ENCODE measurements at regions not wholly inside any gene's neighbourhood (a gene's known extent, or its start where the extent isn't known, plus 50 kb on each side); places are given as distances from the start of the nearest gene placed in this dataset.
A peak's percentile ranks its signal among the peaks of the same experiment; 100 is the strongest.
"Not testable (repeated sequence)": the region's sequence is repeated elsewhere in the genome, so short reads cannot be mapped to it uniquely, and the experiment has no call there.

DNA sequence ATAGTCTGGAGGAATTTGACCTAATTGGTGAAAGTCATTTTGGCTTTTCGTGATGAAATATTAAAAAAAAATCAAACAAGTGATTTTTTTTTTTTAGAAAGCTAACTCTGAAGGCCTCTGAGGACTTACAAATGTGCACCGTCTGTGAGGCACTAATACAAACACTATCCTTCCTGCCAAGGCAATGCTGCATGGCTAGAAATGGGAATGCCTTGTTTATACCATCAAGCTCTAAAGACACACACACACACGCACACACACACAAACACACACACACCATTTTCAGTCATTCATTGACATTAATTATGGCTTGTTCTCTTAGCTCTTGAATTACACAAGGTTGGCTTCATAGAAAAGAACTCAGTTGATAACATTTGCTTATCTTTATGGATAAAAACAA lies 1242.0 kb upstream of the ACVR2A start:
- no peak for DNase-seq (ENCODE audit: insufficient read length, low spot score)
- FAIRE-seq = no peak

DNA sequence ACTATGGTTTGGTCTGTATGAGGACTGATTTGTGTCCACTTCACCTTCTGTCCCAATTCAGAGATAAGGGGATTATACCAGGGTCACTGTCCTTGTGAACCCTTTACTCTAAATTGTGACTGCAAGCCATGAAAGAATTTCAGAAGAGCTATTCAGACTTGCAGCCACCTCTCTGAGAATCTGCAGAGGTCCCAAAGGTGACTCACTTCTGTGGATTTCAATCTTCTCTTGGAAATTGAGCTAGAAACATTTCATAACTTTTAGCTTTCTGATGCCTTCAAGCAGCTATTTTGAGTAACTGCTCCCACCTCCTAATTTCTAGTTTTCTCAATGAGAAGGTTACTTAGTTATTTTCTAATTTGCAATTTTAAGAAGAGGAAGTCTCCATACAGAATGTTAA lies 1242.4 kb upstream of the ACVR2A start:
- DNase-seq (ENCODE audit: insufficient read length, low spot score) (no peak), FAIRE-seq (no peak)

DNA sequence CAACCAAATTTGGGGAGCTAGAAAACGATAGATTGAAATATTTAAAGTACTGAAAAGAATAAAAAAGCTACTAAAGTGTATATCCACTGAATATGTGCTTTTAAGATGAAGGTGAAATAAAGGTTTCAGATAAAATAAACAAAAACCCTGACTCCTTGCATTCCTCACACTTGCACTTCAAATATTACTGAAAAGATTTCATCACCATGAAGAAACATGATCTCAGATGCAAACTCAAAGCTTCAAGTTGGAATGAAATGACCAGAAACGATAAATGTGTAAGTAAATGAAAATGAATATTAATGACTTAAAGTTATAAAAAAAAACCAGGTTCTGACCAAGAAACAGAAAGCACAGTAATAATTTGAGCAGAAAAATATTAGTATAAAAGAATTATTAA lies 1246.0 kb upstream of the ACVR2A start:
- DNase-seq (ENCODE audit: insufficient read length, low spot score) = no peak
- FAIRE-seq = no peak

DNA sequence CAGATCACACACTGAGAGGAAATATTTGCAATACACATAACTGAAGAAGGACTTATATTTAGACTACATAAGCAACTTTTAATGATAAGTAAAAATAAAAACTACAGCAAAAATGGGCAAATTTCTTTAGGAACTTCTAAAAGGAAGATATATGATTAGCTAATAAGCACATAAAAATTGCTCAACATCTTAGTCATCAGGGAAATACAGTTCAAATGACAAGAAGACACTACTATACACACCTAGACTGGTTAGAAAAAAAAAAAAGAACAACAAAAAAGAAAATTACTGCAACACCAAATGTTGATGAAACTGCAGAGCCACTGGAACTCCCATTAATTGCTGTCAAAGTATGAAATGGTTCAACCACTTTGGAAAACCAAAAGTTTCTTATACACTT lies 1247.5 kb upstream of the ACVR2A start:
- FAIRE-seq (no peak), DNase-seq (ENCODE audit: insufficient read length, low spot score) (no peak)

DNA sequence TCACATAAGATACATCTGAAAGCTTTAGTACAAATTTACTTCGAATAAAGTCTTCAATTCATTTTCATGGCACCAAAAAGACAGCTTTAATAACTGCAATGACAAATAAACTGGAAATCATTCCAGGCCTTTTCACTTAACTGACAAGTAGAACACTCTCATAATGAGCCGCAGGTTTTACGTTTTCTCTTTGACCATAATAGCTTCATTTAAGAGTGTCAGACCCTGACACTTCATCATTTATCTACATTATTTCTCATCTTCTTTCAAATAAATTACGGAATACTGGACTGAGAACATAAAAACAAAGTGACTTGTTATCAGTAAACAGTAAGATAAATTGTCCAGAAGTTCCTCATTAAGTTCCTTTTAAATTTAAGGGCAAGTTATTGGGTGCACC lies 1252.9 kb upstream of the ACVR2A start:
- no peak for DNase-seq (ENCODE audit: insufficient read length, low spot score)
- no peak for FAIRE-seq

DNA sequence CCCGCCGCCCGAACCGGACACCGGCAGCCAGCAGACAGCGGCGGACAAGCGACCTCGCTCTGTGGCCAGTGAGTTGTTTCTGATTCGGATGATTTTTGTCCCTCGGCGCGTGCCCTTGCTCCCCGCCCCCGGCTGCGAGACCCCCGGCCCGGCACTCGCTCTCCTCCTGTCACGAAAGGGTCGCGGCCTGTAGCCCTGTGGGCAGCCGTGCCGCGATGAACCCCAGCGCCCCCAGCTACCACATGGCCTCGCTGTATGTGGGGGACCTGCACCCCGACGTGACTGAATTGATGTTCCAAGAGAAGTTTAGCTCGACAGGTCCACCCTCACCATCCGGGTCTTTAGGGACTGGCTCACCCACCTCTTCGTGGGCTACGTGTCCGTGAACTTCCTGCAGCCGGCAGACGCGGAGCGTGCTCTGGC lies 1257.5 kb upstream of the ACVR2A start:
- FAIRE-seq (no peak), DNase-seq (ENCODE audit: insufficient read length, low spot score) (no peak)

DNA sequence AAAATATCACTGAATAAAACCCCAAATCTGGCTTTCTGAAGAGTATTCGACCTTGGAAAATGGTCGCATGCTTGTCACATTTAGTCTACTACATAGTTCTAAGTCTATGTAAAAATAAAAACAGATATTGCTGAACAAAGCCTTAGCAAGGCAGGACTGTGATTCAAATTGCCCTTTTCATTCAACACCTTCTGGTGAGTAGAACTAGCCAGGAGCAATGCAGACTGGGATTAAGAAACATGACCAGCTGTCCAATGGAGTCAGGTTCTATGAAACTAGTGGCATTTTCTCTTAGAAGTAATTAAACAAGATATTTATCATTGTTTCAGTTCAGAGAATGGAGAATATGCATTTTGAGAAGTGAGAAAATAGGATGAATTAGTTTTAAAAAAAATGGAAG lies 1260.5 kb upstream of the ACVR2A start:
- no peak for DNase-seq (ENCODE audit: insufficient read length, low spot score)
- no peak for FAIRE-seq

DNA sequence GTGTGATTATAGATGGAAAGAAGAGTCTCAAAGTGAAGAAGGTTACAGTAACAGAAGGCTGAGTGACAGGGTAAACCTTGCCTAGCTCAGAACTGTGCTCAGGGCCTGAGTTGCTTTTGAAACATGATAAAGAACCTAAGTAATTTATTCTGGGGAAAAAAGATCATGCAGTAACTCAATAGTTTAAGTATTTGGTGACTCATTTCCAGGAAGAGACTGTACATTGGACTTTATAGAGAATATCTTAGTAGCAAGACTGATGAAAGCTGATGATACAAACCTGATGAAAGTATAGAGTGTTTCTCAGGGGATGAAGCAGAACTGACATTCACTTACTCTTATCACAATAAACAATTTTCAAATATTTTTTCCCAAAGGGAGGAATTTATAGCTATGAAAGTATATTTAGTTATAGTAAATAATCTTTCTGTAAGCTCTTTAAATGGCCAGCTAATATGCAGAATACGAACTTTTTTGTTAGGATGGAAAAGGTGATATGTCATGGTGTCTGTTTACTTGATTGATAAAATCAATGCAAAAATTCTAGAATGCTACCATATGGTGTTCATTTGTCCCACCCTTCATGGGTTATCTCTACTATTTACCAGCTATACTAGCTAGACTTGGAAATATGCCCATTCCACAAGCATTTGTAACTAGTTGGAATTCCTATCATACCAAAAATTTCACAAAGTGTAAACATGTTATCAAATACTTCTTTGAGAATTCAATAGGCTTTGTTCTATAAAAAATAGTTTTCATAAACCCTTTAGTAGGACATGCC lies 1265.5 kb upstream of the ACVR2A start:
- DNase-seq (ENCODE audit: insufficient read length, low spot score) = peak; percentile 62

DNA sequence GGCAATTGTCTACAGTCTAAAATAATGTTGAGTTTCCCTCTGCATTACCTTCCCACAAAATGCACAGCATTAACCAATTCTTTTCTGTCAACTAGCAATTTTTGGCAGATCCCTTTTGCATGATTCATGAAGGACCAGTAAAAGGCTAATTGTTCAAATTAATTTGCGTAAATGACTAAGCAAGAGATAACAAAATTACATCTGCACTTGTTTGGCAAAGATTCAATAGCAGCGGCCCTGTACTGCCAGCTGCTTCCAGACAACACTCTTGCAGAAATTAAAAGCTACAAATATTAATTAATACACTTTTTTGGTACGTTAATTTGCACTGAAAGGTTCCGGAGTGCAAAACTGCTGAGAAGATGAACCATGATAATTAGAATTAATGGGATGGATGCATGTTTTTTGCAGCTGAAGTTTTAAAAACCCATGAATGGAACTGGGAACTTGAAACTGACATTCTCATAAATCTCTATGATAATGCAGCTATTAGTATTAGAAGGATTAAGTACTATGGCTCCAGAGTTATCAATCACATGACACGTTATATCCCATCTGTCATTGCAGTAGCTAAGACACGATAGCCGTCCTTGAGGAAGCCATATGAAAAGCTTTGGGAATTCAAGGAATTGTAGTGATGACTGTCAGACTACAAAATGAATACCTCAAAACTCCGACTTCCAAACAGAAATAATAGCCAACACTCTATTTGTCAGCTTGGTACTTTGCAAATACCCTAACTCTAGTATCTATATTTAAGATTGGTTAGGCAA lies 1268.3 kb upstream of the ACVR2A start:
- DNase-seq (ENCODE audit: insufficient read length, low spot score) (no peak), FAIRE-seq (no peak)

More for the DNA sequence above, 1265.5 kb upstream of the ACVR2A start:
- no peak for FAIRE-seq

DNA sequence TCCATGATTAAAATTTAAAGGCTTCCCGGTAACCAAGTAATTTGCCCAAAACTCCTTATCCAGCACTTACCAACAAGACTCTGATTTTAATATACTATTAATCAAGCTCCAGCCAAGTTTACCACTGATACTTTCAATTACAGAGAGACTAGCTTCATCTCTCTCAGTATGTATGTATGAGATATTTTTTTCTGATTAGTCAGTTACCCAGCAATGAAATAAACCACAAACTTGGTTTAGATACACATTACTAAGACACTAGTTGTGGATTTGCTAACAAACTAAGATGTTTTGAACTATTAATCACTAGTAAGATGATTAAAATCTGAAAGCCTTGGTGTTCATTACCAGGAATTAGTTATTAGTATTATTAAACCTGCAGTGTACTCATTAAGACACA lies 1272.2 kb upstream of the ACVR2A start:
- DNase-seq (ENCODE audit: insufficient read length, low spot score) = no peak

DNA sequence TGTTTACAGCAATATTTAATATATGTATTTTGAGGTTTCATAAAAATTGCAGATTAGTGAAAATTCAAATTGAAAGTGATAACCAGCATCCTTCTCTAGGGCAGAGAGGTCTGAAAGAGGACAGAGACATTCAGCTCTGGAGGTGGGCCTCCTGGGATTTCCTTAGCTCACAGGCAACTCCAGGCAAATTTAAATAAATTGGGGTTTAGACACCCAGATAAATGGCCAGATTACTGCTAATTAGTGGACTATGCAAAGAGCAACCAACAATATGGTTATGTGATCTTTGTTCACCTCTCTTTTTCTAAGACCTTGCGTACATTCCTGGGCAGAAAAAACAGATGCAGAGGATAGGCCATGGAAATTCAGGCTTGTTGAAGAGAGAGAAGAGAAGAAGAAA lies 1282.8 kb upstream of the ACVR2A start:
- DNase-seq (ENCODE audit: insufficient read length, low spot score) = no peak
- FAIRE-seq = no peak

More for the DNA sequence above, 1272.2 kb upstream of the ACVR2A start:
- FAIRE-seq = no peak

DNA sequence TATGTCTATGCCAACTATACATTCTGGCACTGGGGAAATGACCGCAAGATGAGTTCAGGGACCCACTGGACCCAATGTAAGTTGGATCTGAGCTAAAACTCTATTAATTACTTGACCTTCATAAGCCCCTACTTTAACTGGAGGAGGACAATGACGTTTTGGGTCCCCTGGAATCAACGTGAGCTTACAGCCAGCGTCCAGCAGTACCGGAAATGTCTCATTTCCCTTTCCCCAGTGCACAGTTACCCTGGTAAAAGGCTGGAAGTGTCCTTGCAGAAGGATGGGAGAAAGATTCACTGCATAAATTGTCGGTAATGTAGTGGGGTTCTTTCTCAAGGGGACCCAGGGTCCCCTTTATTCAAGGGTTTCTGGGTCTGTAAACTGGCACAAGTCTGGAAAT lies 1297.6 kb upstream of the ACVR2A start:
- no peak for FAIRE-seq
- no peak for DNase-seq (ENCODE audit: insufficient read length, low spot score)

DNA sequence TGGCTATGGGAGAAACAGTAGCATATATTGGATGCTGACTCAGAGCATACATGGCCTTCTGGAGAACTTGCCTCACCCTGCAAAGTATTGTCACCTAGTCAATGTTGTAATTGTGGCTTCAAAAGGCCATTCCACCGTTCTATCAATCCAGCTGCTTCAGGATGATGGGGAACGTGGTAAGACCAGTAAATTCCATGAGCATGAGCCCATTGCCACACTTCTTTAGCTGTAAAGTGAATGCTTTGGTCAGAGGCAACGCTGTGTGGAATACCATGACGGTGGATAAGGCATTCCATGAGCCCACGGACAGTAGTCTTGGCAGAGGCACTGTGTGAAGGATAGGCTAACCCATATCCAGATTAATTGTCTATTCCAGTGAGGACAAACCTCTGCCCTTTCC lies 1300.1 kb upstream of the ACVR2A start:
- DNase-seq (ENCODE audit: insufficient read length, low spot score) (no peak), FAIRE-seq (no peak)

DNA sequence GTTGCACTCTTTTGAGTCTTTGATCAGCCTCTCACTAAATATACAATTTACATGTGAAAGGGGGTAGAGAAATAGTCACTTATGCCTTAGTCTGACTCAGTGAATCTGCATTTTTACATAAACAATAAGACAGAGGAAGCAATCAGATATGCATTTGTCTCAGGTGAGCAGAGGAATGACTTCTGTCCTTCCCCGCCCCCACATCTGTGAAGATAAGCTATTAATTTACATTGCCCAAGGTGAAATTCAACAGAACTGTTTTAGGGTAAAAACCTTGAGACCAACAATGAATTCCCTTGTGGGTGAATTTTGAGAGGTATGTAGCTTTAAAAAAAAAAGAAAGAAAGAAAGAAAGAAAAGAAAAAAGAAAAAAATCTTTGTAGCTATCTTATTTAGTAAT lies 1302.9 kb upstream of the ACVR2A start:
- DNase-seq (ENCODE audit: insufficient read length, low spot score) (no peak), FAIRE-seq (no peak)

DNA sequence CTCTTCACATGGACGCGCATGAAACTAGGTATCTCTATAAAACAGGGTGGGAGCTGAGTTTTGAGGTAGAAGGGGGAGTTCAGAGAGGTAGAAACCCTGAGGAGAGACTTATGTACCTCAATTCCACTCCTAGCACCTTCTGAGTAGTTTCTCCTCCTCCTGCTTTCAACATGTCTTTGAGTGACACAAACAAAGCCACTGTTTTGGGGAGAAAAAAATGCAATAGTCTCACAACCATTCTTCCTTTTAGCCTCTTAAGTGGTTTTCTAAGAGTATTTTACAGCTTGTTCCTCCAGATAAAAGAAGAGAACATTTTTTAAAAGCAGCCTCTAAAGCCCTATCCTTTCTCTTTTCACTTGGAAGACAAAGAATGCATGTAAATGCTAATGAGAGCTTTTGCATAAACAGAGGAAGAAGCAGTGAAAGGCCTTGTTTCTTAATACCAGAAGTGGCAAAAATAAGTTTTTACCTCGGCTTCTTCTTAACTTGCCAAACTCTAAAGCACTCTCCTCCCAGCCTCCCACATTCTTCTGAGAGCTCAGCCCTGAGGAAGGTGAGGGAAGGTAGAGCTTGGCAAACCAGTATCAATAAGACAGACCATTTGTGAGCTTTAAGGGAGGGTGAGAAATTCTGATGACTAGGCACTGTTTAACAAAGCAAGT lies 1304.4 kb upstream of the ACVR2A start:
- DNase-seq (ENCODE audit: insufficient read length, low spot score) = no peak
- FAIRE-seq = no peak

DNA sequence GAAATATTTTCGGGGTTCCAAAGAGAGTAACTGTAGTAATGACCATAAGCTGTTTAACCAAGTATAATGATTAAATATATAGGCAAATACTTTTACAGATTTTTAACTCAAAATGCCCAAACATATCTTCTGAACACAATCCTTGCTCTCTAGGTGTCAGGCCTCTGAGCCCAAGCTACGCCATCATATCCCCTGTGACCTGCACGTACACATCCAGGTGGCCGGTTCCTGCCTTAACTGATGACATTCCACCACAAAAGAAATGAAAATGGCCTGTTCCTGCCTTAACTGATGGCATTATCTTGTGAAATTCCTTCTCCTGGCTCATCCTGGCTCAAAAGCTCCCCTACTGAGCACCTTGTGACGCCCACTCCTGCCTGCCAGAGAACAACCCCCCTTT lies 1305.1 kb upstream of the ACVR2A start:
- not testable (repeated sequence) for FAIRE-seq; DNase-seq (ENCODE audit: insufficient read length, low spot score)

DNA sequence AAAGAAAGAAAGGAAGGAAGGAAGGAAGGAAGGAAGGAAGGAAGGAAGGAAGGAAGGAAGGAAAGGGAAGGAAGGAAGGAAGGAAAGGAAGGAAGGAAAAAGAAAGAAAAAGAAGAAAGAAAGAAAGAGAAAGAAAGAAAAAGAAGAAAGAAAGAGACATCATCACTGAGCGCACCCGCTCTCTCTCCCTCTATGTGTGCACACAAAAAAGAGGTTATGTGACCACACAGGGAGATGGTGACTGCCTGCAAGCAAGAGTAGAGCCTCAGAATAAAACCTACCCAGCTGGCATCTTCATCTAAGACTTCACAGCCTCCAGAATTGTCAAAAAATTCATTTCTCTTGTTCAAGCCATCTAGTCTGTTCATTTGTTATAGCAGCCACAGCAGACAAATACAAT lies 1307.4 kb upstream of the ACVR2A start:
- FAIRE-seq = no peak
- DNase-seq (ENCODE audit: insufficient read length, low spot score) = no peak

DNA sequence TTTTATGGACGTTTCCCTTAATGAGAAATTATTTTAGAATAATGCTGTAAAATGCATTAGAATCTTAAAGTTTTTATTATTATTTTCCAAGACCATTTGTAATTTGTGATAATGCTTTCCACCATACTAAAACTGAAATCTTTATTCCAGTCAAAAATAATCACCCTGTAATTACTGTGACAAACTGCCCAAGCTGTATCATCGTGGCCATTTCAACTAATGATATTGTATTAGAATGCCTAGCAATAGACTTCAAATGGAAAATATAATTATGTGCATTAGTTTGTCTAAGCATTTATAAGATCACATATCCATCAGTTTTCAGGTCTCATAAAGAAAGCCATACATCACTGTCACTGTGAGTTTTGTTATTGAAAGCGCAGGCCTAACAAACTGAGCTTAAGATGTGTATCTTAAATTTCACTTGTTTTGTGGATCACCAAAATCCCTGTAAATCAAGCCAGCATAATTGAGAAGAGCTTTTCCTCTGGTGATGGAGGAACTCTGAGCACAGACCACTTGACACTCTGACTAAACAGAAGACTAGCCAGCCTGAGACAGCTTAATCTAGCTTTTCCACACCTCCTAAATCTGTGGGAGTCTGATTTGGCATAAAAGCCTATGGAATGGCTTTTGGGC lies 1312.2 kb upstream of the ACVR2A start:
- DNase-seq (ENCODE audit: insufficient read length, low spot score) (no peak), FAIRE-seq (no peak)

DNA sequence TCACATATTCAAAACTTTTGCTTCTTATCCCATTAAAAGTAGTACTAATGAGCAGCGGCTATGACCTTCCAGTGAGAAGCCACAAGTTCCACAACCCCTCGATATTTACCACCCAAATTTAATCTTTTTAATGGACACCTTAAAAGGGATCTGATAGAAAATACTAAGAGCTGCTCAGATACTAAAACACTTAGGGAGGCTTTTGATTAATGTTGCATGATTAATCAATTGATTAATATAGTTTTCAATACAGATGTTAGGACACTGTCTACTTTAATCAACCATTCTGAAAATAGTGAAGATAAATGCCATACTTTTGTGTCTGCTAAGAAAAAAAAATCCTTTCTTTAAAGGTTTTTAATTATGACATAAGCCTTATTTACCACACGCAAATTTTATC lies 1312.8 kb upstream of the ACVR2A start:
- no peak for FAIRE-seq
- DNase-seq (ENCODE audit: insufficient read length, low spot score) = no peak

DNA sequence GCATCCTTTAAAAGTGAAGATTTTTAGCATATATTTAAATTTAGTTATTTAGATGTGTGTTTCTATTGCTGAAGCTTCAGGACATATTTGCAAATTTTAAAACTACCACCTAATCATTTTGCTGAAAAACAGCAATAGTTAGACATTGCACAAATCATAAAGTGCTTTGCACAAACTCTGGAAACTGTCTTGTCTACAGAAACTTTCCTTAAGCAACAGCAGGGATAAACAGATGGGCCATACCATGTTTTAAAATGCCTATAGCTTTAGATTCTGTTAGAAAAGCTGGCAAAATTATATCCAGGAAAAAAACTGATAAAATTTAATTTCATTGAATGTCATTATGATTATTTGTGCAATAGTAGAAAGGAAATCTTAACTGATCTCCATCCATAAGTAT lies 1313.9 kb upstream of the ACVR2A start:
- DNase-seq (ENCODE audit: insufficient read length, low spot score) (no peak), FAIRE-seq (no peak)

DNA sequence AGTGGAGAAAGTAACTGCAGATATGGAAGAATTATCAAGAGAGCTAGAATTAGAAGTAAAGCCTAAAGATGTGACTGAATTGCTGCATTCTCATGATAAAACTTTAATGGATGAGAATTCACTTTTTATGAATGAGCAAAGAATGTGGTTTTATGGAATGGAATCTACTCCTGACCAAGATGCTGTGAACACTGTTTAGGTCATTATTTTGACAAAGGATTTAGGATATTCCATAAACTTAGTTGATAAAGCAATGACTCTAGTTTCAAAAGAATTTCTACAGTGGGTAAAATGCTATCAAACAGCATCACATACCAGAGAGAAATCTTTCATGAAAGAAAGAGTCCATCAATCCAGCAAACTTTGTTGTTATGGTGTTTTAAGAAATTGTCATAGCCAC lies 1317.7 kb upstream of the ACVR2A start:
- DNase-seq (ENCODE audit: insufficient read length, low spot score) (no peak), FAIRE-seq (no peak)

Measured in HTR-8/SVneo (cell line).